ENCODE measurements at regions not wholly inside any gene's neighbourhood (a gene's known extent, or its start where the extent isn't known, plus 50 kb on each side); places are given as distances from the start of the nearest gene placed in this dataset.

DNA sequence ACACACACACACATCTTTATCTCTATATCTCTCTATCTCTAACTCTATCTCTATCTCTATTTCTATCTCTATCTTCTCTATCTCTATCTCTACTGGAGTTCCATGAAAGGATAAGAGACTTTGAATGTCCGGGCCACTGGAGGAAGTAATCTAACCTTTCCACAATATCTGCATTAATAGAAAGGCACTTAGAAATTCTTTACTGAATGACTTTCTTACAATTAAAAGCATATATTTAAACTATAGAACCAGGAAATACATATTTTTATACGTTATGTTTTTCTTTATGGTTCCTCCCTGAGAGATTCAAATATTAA lies 234.9 kb downstream of the TRIB2 start:
- H3K4me1 ChIP-seq (ENCODE audit: insufficient read depth, low read length, poor library complexity, severe bottlenecking): no peaks in the 10 kb centered on the region
- DNase-seq (ENCODE audit: low spot score): no peak
- no peak for TF ChIP-seq EZH2phosphoT487 (IDR thresholded peaks at IDR 0.05; ENCODE audit: borderline replicate concordance, low read depth, low read length)
- TF ChIP-seq, protein P1, sequence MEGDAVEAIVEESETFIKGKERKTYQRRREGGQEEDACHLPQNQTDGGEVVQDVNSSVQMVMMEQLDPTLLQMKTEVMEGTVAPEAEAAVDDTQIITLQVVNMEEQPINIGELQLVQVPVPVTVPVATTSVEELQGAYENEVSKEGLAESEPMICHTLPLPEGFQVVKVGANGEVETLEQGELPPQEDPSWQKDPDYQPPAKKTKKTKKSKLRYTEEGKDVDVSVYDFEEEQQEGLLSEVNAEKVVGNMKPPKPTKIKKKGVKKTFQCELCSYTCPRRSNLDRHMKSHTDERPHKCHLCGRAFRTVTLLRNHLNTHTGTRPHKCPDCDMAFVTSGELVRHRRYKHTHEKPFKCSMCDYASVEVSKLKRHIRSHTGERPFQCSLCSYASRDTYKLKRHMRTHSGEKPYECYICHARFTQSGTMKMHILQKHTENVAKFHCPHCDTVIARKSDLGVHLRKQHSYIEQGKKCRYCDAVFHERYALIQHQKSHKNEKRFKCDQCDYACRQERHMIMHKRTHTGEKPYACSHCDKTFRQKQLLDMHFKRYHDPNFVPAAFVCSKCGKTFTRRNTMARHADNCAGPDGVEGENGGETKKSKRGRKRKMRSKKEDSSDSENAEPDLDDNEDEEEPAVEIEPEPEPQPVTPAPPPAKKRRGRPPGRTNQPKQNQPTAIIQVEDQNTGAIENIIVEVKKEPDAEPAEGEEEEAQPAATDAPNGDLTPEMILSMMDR (conservative IDR thresholded peaks at IDR 0.05; ENCODE audit: low read length): no peak
- H2AFZ ChIP-seq (ENCODE audit: low read length): no peak overlapping the region
- no peaks in the 10 kb centered on the region for H4K20me1 ChIP-seq (ENCODE audit: insufficient read depth, low read length)
- no TSS peak for BruUV-seq (replicated peaks)
- H3K9me2 ChIP-seq (ENCODE audit: insufficient read depth, low read length): no peaks in the 10 kb centered on the region
- intact Hi-C loops (cut with micrococcal nuclease; ENCODE audit: unreplicated experiment): no loop called here
- POLR2A ChIA-PET: no interaction called here
- no peaks in the 10 kb centered on the region for H3K9me3 ChIP-seq (ENCODE audit: low read length)
- H3K36me3 ChIP-seq (ENCODE audit: insufficient read depth, low read length): no peaks in the 10 kb centered on the region
- H3K79me2 ChIP-seq (ENCODE audit: insufficient read depth, low read depth, low read length): no peaks in the 10 kb centered on the region
- H3K4me2 ChIP-seq (ENCODE audit: low read length): no peak overlapping the region
- CTCF ChIA-PET (ENCODE audit: unreplicated experiment): no interaction called here
- no peak overlapping the region for H3K27ac ChIP-seq (ENCODE audit: low read depth, low read length, poor library complexity, severe bottlenecking)
- H3K4me3 ChIP-seq (ENCODE audit: low read depth, low read length, poor library complexity, severe bottlenecking): no peak overlapping the region

DNA sequence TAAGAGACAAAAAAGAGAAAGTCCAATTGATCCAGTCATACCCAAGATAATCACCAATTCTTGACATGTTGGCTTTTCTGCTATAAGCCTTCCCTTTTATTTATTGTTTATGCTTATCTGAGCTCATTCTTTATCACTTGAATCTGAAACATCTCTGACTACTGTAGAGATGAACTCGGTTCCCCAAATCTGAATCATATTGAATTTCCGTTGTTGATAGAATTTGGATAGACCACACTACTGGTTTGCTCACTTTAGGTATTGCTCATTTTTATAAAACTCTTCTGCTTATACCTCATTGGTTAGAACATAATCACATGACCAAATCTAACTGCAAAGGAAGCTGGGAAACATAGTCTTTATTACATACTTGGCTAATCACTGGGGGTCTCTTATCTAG lies 236.9 kb downstream of the TRIB2 start:
- POLR2A ChIA-PET: no interaction called here

DNA sequence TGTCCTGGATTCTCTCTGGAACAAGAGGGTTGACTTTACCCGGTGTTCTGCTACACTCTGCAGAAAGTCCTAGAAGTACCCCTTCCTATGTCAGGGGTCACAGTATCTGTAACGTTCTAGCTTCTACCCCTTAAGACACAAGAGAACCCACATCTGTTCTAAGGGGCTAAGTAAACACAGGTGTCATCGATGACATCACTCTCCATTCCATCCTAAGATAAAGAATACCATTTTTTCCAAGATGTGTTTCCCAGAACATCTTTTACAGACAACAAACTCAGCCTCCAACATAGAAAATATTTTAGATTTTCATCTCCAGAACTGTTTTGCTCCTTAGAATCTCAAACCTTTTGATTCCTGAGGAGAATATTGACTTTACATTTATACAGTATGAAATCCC lies 239.1 kb downstream of the TRIB2 start:
- ChIA-PET CTCF (ENCODE audit: unreplicated experiment) (no interaction called here), POLR2A (interaction anchor here (0.6 to 1.6 kb wide), 4 partner anchors 11 to 1061 kb away, joined by 3 read pairs; no protein-coding TSS in a partner anchor)
- H3K4me2 ChIP-seq (ENCODE audit: low read length): no peak overlapping the region
- BruUV-seq (replicated peaks): no TSS peak
- no peaks in the 10 kb centered on the region for H3K9me3 ChIP-seq (ENCODE audit: low read length)
- H3K4me3 ChIP-seq (ENCODE audit: low read depth, low read length, poor library complexity, severe bottlenecking): no peak overlapping the region
- H3K9me2 ChIP-seq (ENCODE audit: insufficient read depth, low read length): no peaks in the 10 kb centered on the region
- H3K36me3 ChIP-seq (ENCODE audit: insufficient read depth, low read length): no peaks in the 10 kb centered on the region
- TF ChIP-seq, protein P1 (conservative IDR thresholded peaks at IDR 0.05; ENCODE audit: low read length): no peak
- no peak for TF ChIP-seq EZH2phosphoT487 (IDR thresholded peaks at IDR 0.05; ENCODE audit: borderline replicate concordance, low read depth, low read length)
- H2AFZ ChIP-seq (ENCODE audit: low read length): no peak overlapping the region
- DNase-seq (ENCODE audit: low spot score): no peak
- H3K4me1 ChIP-seq (ENCODE audit: insufficient read depth, low read length, poor library complexity, severe bottlenecking): no peaks in the 10 kb centered on the region
- intact Hi-C loops (cut with micrococcal nuclease; ENCODE audit: unreplicated experiment): no loop called here
- no peak overlapping the region for H3K27ac ChIP-seq (ENCODE audit: low read depth, low read length, poor library complexity, severe bottlenecking)
- H3K79me2 ChIP-seq (ENCODE audit: insufficient read depth, low read depth, low read length): no peaks in the 10 kb centered on the region
- H4K20me1 ChIP-seq (ENCODE audit: insufficient read depth, low read length): no peaks in the 10 kb centered on the region

More for the DNA sequence above, 236.9 kb downstream of the TRIB2 start:
- Histone ChIP-seq H3K4me3 (ENCODE audit: low read depth, low read length, poor library complexity, severe bottlenecking) (no peak overlapping the region), H3K4me2 (ENCODE audit: low read length) (no peak overlapping the region), H3K36me3 (ENCODE audit: insufficient read depth, low read length) (no peaks in the 10 kb centered on the region), H3K4me1 (ENCODE audit: insufficient read depth, low read length, poor library complexity, severe bottlenecking) (no peaks in the 10 kb centered on the region), H3K9me3 (ENCODE audit: low read length) (no peaks in the 10 kb centered on the region), H4K20me1 (ENCODE audit: insufficient read depth, low read length) (no peaks in the 10 kb centered on the region), H3K27ac (ENCODE audit: low read depth, low read length, poor library complexity, severe bottlenecking) (no peak overlapping the region), H3K9me2 (ENCODE audit: insufficient read depth, low read length) (no peaks in the 10 kb centered on the region), H3K79me2 (ENCODE audit: insufficient read depth, low read depth, low read length) (no peaks in the 10 kb centered on the region), H2AFZ (ENCODE audit: low read length) (peak overlapping the region; percentile 21; the same call in 1 of the 2 replicates)
- TF ChIP-seq EZH2phosphoT487 (IDR thresholded peaks at IDR 0.05; ENCODE audit: borderline replicate concordance, low read depth, low read length): no peak
- TF ChIP-seq, protein P1 (conservative IDR thresholded peaks at IDR 0.05; ENCODE audit: low read length): no peak
- intact Hi-C loops (cut with micrococcal nuclease; ENCODE audit: unreplicated experiment): no loop called here
- CTCF ChIA-PET (ENCODE audit: unreplicated experiment): no interaction called here
- no TSS peak for BruUV-seq (replicated peaks)
- no peak for DNase-seq (ENCODE audit: low spot score)
